ENCODE measurements at regions not wholly inside any gene's neighbourhood (a gene's known extent, or its start where the extent isn't known, plus 50 kb on each side); places are given as distances from the start of the nearest gene placed in this dataset.

- H3K9ac ChIP-seq = no peak overlapping the region
- H3K9me3 ChIP-seq = 0 out of 2 replicates have a peak, but pooled peaks cover 2% of the 10 kb centered on the region
- no peak overlapping the region for H3K4me2 ChIP-seq
- no peaks in the 10 kb centered on the region for H3K27me3 ChIP-seq
- no peak overlapping the region for H3K4me3 ChIP-seq
- no peaks in the 10 kb centered on the region for H3K36me3 ChIP-seq
- H3K4me1 ChIP-seq = no peaks in the 10 kb centered on the region
- no peak overlapping the region for H3K27ac ChIP-seq
- no peaks in the 10 kb centered on the region for H4K20me1 ChIP-seq
- TF ChIP-seq Cebpa-rat (IDR thresholded peaks at IDR 0.05) = no peak
Observed at GRCh38 chr18:38932752-38933151, 1367.2 kb upstream of the CELF4 start.

GRCh38 chr18:38931754-38932050 lies 1366.1 kb upstream of the CELF4 start:
- no peaks in the 10 kb centered on the region for H3K36me3 ChIP-seq
- H3K4me2 ChIP-seq = no peak overlapping the region
- no peak overlapping the region for H3K27ac ChIP-seq
- no peak overlapping the region for H3K9ac ChIP-seq
- 0 out of 2 replicates have a peak, but pooled peaks cover 2% of the 10 kb centered on the region for H3K9me3 ChIP-seq
- H3K27me3 ChIP-seq = no peaks in the 10 kb centered on the region
- no peak for TF ChIP-seq Cebpa-rat (IDR thresholded peaks at IDR 0.05)
- no peaks in the 10 kb centered on the region for H4K20me1 ChIP-seq
- no peak overlapping the region for H3K4me3 ChIP-seq
- H3K4me1 ChIP-seq = no peaks in the 10 kb centered on the region

DNA sequence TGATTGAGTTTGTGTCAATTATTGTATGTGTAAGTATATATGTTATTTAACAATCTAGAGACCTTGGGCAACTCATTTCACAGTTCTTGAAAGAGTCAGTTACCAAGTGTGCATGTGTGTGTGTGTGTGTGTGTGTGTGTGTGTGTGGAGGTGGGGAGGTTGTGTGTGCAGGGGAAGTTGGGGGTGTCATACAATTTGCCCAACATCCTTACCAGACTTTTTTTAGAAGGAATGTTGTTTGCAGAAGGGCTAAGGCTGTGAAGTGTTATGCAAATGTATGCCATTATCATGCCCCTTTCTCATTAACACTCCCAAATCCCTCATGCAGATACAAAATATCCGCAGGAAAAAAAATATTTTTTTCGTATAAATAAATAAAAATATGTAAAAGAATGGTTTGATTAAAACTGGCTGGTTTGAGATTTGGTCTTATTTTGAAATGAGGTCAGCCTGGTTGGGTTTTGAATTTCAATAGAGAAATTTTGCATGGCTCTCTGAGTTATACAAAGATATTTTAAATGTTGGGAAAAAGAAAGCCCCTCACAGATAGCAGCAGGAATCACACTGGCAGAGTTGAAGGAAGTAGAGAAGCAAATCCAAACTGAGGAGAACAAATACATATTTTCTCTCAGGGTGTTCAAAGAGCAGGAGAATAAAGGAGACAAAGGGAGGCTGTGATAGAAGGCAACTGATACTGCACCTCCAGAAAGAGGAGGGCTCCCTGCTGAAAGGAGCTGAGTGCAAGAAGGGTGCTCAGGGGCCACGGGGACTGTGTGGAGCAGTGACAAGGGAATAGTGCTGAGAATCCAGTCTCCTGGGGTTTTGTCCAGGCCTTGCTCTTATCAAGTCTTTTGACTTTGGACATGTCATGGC lies 1365.5 kb upstream of the CELF4 start:
- Histone ChIP-seq H3K4me1 (no peaks in the 10 kb centered on the region), H3K4me2 (no peak overlapping the region), H3K9ac (no peak overlapping the region), H4K20me1 (no peaks in the 10 kb centered on the region), H3K27ac (no peak overlapping the region), H3K27me3 (no peaks in the 10 kb centered on the region), H3K9me3 (0 out of 2 replicates have a peak, but pooled peaks cover 2% of the 10 kb centered on the region), H3K36me3 (no peaks in the 10 kb centered on the region), H3K4me3 (no peak overlapping the region)
- TF ChIP-seq Cebpa-rat (IDR thresholded peaks at IDR 0.05) = no peak

GRCh38 chr18:38923540-38923939 lies 1357.9 kb upstream of the CELF4 start:
- Histone ChIP-seq H3K4me1 (no peaks in the 10 kb centered on the region), H3K9ac (no peak overlapping the region), H3K27me3 (no peaks in the 10 kb centered on the region), H3K9me3 (no peaks in the 10 kb centered on the region), H3K4me3 (no peak overlapping the region), H3K36me3 (no peaks in the 10 kb centered on the region), H3K27ac (no peak overlapping the region), H4K20me1 (no peaks in the 10 kb centered on the region), H3K4me2 (no peak overlapping the region)
- no peak for TF ChIP-seq Cebpa-rat (IDR thresholded peaks at IDR 0.05)

GRCh38 chr18:38923126-38923525 lies 1357.5 kb upstream of the CELF4 start:
- no peaks in the 10 kb centered on the region for H4K20me1 ChIP-seq
- no peaks in the 10 kb centered on the region for H3K9me3 ChIP-seq
- no peak overlapping the region for H3K9ac ChIP-seq
- H3K36me3 ChIP-seq = no peaks in the 10 kb centered on the region
- H3K27ac ChIP-seq = no peak overlapping the region
- H3K4me1 ChIP-seq = no peaks in the 10 kb centered on the region
- H3K27me3 ChIP-seq = no peaks in the 10 kb centered on the region
- no peak overlapping the region for H3K4me2 ChIP-seq
- TF ChIP-seq Cebpa-rat (IDR thresholded peaks at IDR 0.05) = no peak
- no peak overlapping the region for H3K4me3 ChIP-seq

DNA sequence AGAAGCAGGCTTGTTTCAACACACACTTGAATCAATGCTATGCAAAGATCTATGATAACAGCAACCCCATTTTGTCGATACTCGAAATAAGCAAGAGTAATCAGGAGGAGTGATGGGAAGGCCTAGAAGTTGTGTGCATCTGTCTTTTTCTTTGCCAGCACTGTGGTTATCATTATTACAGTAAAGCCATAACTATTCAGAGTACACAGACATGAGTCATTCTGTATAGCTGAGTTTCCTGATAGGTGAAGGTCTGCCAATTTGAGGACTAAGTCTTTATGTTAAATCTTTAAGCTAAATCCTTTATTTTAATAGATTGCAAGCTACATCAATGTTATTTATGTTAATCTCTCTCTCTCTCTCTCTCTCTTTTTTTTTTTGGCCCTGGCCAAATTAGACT lies 1344.4 kb upstream of the CELF4 start:
- no peaks in the 10 kb centered on the region for H3K9me3 ChIP-seq
- no peaks in the 10 kb centered on the region for H4K20me1 ChIP-seq
- H3K4me3 ChIP-seq = no peak overlapping the region
- no peaks in the 10 kb centered on the region for H3K4me1 ChIP-seq
- TF ChIP-seq Cebpa-rat (IDR thresholded peaks at IDR 0.05) = no peak
- no peak overlapping the region for H3K9ac ChIP-seq
- H3K27ac ChIP-seq = no peak overlapping the region
- H3K27me3 ChIP-seq = no peaks in the 10 kb centered on the region
- no peaks in the 10 kb centered on the region for H3K36me3 ChIP-seq
- no peak overlapping the region for H3K4me2 ChIP-seq

DNA sequence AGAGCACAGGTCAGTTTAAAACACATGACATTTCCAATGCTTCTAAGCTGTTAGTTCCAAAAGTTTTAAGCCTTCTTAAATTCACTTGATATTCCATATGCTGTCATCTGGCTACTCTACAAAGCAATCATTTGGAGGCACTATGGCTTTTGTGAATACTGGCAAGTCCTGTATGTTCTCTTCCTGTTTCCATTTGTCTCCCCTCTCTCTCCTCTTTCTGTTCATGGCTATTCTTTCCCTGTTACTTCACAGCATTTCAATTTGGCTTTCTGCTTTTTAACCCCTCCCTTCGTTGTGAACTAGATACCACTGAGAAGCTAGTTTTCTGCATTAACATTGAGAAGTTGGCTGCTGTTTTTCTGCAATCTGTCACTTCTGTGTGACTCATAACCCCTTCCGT lies 1337.2 kb upstream of the CELF4 start:
- Histone ChIP-seq H3K4me2 (no peak overlapping the region), H3K9me3 (no peaks in the 10 kb centered on the region), H3K27me3 (no peaks in the 10 kb centered on the region), H4K20me1 (no peaks in the 10 kb centered on the region), H3K36me3 (no peaks in the 10 kb centered on the region), H3K27ac (no peak overlapping the region), H3K9ac (no peak overlapping the region), H3K4me1 (no peaks in the 10 kb centered on the region), H3K4me3 (no peak overlapping the region)
- no peak for TF ChIP-seq Cebpa-rat (IDR thresholded peaks at IDR 0.05)

GRCh38 chr18:38900445-38900844 lies 1334.8 kb upstream of the CELF4 start:
- Histone ChIP-seq H3K4me1 (no peaks in the 10 kb centered on the region), H3K27me3 (no peaks in the 10 kb centered on the region), H3K4me2 (no peak overlapping the region), H3K9ac (no peak overlapping the region), H4K20me1 (no peaks in the 10 kb centered on the region), H3K9me3 (no peaks in the 10 kb centered on the region), H3K27ac (no peak overlapping the region), H3K36me3 (no peaks in the 10 kb centered on the region), H3K4me3 (no peak overlapping the region)
- no peak for TF ChIP-seq Cebpa-rat (IDR thresholded peaks at IDR 0.05)

GRCh38 chr18:38900031-38900430 lies 1334.4 kb upstream of the CELF4 start:
- no peaks in the 10 kb centered on the region for H4K20me1 ChIP-seq
- no peaks in the 10 kb centered on the region for H3K36me3 ChIP-seq
- no peaks in the 10 kb centered on the region for H3K27me3 ChIP-seq
- no peak overlapping the region for H3K27ac ChIP-seq
- no peak overlapping the region for H3K4me2 ChIP-seq
- H3K4me3 ChIP-seq = no peak overlapping the region
- H3K9me3 ChIP-seq = no peaks in the 10 kb centered on the region
- no peak overlapping the region for H3K9ac ChIP-seq
- no peaks in the 10 kb centered on the region for H3K4me1 ChIP-seq
- no peak for TF ChIP-seq Cebpa-rat (IDR thresholded peaks at IDR 0.05)

DNA sequence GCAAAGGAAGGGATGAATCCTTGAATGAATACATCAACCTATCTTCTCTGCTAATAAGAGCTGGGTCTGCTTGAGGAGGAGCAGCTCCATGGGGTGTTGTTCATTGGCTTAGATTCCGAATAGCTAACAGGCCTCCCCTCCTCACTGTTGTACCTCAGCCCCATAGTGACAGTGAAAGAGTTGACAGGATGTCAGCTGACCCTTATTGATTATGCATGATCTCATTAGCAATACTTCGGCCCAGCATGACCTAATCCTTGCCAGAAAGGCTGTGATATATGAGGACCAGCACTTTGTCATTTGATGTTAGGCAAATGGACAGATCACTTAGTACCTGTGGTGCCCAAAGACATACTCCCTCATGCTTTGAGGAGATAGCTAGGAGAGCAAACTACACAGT lies 1333.7 kb upstream of the CELF4 start:
- Histone ChIP-seq H3K4me3 (no peak overlapping the region), H3K27ac (no peak overlapping the region), H3K27me3 (no peaks in the 10 kb centered on the region), H3K4me2 (no peak overlapping the region), H4K20me1 (no peaks in the 10 kb centered on the region), H3K36me3 (no peaks in the 10 kb centered on the region), H3K9me3 (no peaks in the 10 kb centered on the region), H3K4me1 (no peaks in the 10 kb centered on the region), H3K9ac (no peak overlapping the region)
- TF ChIP-seq Cebpa-rat (IDR thresholded peaks at IDR 0.05) = no peak

DNA sequence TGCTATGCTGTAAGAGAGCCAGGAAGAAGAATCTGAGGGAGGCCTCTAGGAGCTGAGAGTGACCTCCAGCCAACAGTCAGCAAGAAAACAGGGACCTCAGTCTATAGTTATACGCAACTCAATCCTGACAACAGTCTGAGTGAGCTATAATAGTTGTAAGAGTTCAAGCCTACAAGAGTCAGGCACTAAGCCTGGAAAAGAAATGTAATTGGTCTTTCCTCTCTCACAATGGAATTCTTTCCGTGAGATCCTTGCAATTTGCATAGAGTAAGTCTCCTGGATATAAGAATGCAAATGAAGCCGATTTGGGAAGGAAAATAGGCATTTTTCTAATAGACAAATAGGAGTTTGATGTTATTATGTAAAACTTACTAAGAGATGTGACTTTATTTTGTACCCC lies 1332.6 kb upstream of the CELF4 start:
- TF ChIP-seq Cebpa-rat (IDR thresholded peaks at IDR 0.05) = no peak
- H3K9ac ChIP-seq = no peak overlapping the region
- no peaks in the 10 kb centered on the region for H4K20me1 ChIP-seq
- H3K27ac ChIP-seq = no peak overlapping the region
- no peaks in the 10 kb centered on the region for H3K4me1 ChIP-seq
- no peak overlapping the region for H3K4me2 ChIP-seq
- no peaks in the 10 kb centered on the region for H3K27me3 ChIP-seq
- H3K4me3 ChIP-seq = no peak overlapping the region
- no peaks in the 10 kb centered on the region for H3K9me3 ChIP-seq
- no peaks in the 10 kb centered on the region for H3K36me3 ChIP-seq
